Suprapubic skin (tissue), 4 donors: ENCODE measurements at regions not wholly inside any gene's neighbourhood (a gene's known extent, or its start where the extent isn't known, plus 50 kb on each side); places are given as distances from the start of the nearest gene placed in this dataset.

ENCODE experiments used
- EP300 ChIP-seq: sonication (generic); formaldehyde crosslinking; IDR thresholded peaks from one replicate; pipeline ENCODE4 v1.6.1; 2017; ENCODE audit warnings: antibody characterized with exemption
- POLR2A ChIP-seq, 2 donors: fragments of 450-650 bp; IDR thresholded peaks; one replicate each; pipeline ENCODE4 v1.6.1; 2017; ENCODE audit warnings: antibody characterized with exemption in 2 of 2, mild to moderate bottlenecking in 2 of 2, moderate library complexity in 2 of 2
- POLR2AphosphoS5 ChIP-seq, 3 donors: sonication (generic); formaldehyde crosslinking; IDR thresholded peaks; one replicate each; pipeline ENCODE4 v1.6.1; 2017; ENCODE audit warnings: antibody characterized with exemption in 3 of 3
- TF ChIP-seq, protein P1 (sequence below), 2 donors: fragments of 200-600 bp in 1 of 2; fragments of 450-650 bp in 1 of 2; sonication (generic) in 1 of 2; IDR thresholded peaks; one replicate each; pipeline ENCODE4 v1.5.1; 2016 to 2019; ENCODE audit warnings: antibody characterized with exemption in 2 of 2, mild to moderate bottlenecking in 1 of 2, moderate library complexity in 1 of 2

DNA sequence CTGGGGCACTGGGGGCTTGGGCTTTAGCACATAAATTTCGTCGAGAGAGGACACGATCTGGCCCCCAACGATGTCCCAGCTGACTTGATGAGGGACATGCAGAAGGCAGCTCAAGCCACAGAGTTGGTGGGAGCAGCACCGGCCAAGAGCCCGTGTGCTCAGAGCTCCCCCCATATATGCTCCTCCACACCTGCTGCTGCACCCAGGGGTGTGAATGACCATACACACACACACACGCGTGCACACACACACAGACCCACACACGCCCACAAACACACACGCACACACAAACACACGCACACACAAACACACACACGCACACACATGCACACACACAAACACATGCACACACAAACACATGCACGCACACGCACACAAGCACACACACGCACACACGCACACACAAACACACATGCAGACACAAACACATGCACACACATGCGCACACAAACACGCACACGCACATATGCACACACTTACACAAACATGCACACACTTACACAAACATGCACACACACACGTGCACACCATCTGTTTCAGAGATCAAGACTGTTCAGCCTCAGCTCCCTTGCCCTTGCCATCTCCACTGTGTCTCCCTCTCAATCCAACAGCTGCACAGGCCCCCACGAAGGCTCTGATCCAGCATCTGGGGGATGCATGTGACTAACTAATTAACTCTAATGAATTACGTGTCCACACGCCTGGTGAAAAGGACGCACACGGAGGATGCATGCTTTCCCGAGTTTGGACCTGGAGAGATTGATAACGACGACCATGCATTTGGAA lies 85.6 kb upstream of the TNRC6C start:
- TF ChIP-seq, protein P1, sequence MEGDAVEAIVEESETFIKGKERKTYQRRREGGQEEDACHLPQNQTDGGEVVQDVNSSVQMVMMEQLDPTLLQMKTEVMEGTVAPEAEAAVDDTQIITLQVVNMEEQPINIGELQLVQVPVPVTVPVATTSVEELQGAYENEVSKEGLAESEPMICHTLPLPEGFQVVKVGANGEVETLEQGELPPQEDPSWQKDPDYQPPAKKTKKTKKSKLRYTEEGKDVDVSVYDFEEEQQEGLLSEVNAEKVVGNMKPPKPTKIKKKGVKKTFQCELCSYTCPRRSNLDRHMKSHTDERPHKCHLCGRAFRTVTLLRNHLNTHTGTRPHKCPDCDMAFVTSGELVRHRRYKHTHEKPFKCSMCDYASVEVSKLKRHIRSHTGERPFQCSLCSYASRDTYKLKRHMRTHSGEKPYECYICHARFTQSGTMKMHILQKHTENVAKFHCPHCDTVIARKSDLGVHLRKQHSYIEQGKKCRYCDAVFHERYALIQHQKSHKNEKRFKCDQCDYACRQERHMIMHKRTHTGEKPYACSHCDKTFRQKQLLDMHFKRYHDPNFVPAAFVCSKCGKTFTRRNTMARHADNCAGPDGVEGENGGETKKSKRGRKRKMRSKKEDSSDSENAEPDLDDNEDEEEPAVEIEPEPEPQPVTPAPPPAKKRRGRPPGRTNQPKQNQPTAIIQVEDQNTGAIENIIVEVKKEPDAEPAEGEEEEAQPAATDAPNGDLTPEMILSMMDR (IDR thresholded peaks at IDR 0.05): no peak
- TF ChIP-seq POLR2A (IDR thresholded peaks at IDR 0.05) (no peak), EP300 (no peak), POLR2AphosphoS5 (IDR thresholded peaks at IDR 0.05) (no peak)
